ENCODE measurements at regions not wholly inside any gene's neighbourhood (a gene's known extent, or its start where the extent isn't known, plus 50 kb on each side); places are given as distances from the start of the nearest gene placed in this dataset.

- FAIRE-seq (peak; percentile 65), DNase-seq (ENCODE audit: insufficient read length, low spot score) (no peak)
- no peak for TF ChIP-seq PAX5 (IDR thresholded peaks at IDR 0.05; ENCODE audit: insufficient read depth, low read length, severe bottlenecking)
- TF ChIP-seq POLR2A (IDR thresholded peaks at IDR 0.05; ENCODE audit: low read depth, low read length), result no peak
- no peak for TF ChIP-seq POU2F2 (IDR thresholded peaks at IDR 0.05; ENCODE audit: low read depth, low read length)
- no peak for TF ChIP-seq TAF1 (IDR thresholded peaks at IDR 0.05; ENCODE audit: low read depth, low read length)
- no peak for TF ChIP-seq POLR2AphosphoS5 (IDR thresholded peaks at IDR 0.05; ENCODE audit: low read depth, low read length)
- TF ChIP-seq SPI1 (IDR thresholded peaks at IDR 0.05; ENCODE audit: low read depth, low read length), result no peak
Observed at GRCh38 chr17:5635949-5636348, 51.6 kb upstream of the NLRP1 start.

- FAIRE-seq, result no peak
- TF ChIP-seq POU2F2 (IDR thresholded peaks at IDR 0.05; ENCODE audit: low read depth, low read length), result no peak
- TF ChIP-seq POLR2A (IDR thresholded peaks at IDR 0.05; ENCODE audit: low read depth, low read length), result no peak
- TF ChIP-seq SPI1 (IDR thresholded peaks at IDR 0.05; ENCODE audit: low read depth, low read length), result no peak
- no peak for TF ChIP-seq POLR2AphosphoS5 (IDR thresholded peaks at IDR 0.05; ENCODE audit: low read depth, low read length)
- TF ChIP-seq TAF1 (IDR thresholded peaks at IDR 0.05; ENCODE audit: low read depth, low read length), result no peak
- TF ChIP-seq PAX5 (IDR thresholded peaks at IDR 0.05; ENCODE audit: insufficient read depth, low read length, severe bottlenecking), result no peak
- DNase-seq (ENCODE audit: insufficient read length, low spot score), result no peak
Observed at GRCh38 chr17:5638596-5638995, 54.3 kb upstream of the NLRP1 start.

GRCh38 chr17:5640726-5641125, 56.4 kb upstream of the NLRP1 start:
- DNase-seq (ENCODE audit: insufficient read length, low spot score) (no peak), FAIRE-seq (no peak)
- no peak for TF ChIP-seq PAX5 (IDR thresholded peaks at IDR 0.05; ENCODE audit: insufficient read depth, low read length, severe bottlenecking)
- TF ChIP-seq POLR2A (IDR thresholded peaks at IDR 0.05; ENCODE audit: low read depth, low read length), result no peak
- TF ChIP-seq POU2F2 (IDR thresholded peaks at IDR 0.05; ENCODE audit: low read depth, low read length), result no peak
- no peak for TF ChIP-seq POLR2AphosphoS5 (IDR thresholded peaks at IDR 0.05; ENCODE audit: low read depth, low read length)
- TF ChIP-seq TAF1 (IDR thresholded peaks at IDR 0.05; ENCODE audit: low read depth, low read length), result no peak
- TF ChIP-seq SPI1 (IDR thresholded peaks at IDR 0.05; ENCODE audit: low read depth, low read length), result no peak

- FAIRE-seq, result no peak
- TF ChIP-seq POLR2A (IDR thresholded peaks at IDR 0.05; ENCODE audit: low read depth, low read length) (no peak), TAF1 (IDR thresholded peaks at IDR 0.05; ENCODE audit: low read depth, low read length) (no peak), SPI1 (IDR thresholded peaks at IDR 0.05; ENCODE audit: low read depth, low read length) (no peak), PAX5 (IDR thresholded peaks at IDR 0.05; ENCODE audit: insufficient read depth, low read length, severe bottlenecking) (no peak), POU2F2 (IDR thresholded peaks at IDR 0.05; ENCODE audit: low read depth, low read length) (no peak), POLR2AphosphoS5 (IDR thresholded peaks at IDR 0.05; ENCODE audit: low read depth, low read length) (no peak)
- no peak for DNase-seq (ENCODE audit: insufficient read length, low spot score)
Observed at GRCh38 chr17:5642752-5643151, 58.4 kb upstream of the NLRP1 start.

GRCh38 chr17:5644065-5644464, 59.8 kb upstream of the NLRP1 start:
- no peak for TF ChIP-seq POLR2AphosphoS5 (IDR thresholded peaks at IDR 0.05; ENCODE audit: low read depth, low read length)
- no peak for TF ChIP-seq PAX5 (IDR thresholded peaks at IDR 0.05; ENCODE audit: insufficient read depth, low read length, severe bottlenecking)
- TF ChIP-seq POU2F2 (IDR thresholded peaks at IDR 0.05; ENCODE audit: low read depth, low read length), result no peak
- no peak for TF ChIP-seq POLR2A (IDR thresholded peaks at IDR 0.05; ENCODE audit: low read depth, low read length)
- DNase-seq (ENCODE audit: insufficient read length, low spot score), result no peak
- no peak for FAIRE-seq

GRCh38 chr17:5651348-5651747, 67.0 kb upstream of the NLRP1 start:
- TF ChIP-seq POU2F2 (IDR thresholded peaks at IDR 0.05; ENCODE audit: low read depth, low read length) (no peak), POLR2AphosphoS5 (IDR thresholded peaks at IDR 0.05; ENCODE audit: low read depth, low read length) (no peak), POLR2A (IDR thresholded peaks at IDR 0.05; ENCODE audit: low read depth, low read length) (no peak), SPI1 (IDR thresholded peaks at IDR 0.05; ENCODE audit: low read depth, low read length) (no peak), PAX5 (IDR thresholded peaks at IDR 0.05; ENCODE audit: insufficient read depth, low read length, severe bottlenecking) (no peak), TAF1 (IDR thresholded peaks at IDR 0.05; ENCODE audit: low read depth, low read length) (no peak)
- FAIRE-seq (no peak), DNase-seq (ENCODE audit: insufficient read length, low spot score) (no peak)

GRCh38 chr17:5661491-5662125, 77.3 kb upstream of the NLRP1 start:
- DNase-seq (ENCODE audit: insufficient read length, low spot score) (no peak), FAIRE-seq (no peak)
- no peak for TF ChIP-seq PAX5 (IDR thresholded peaks at IDR 0.05; ENCODE audit: insufficient read depth, low read length, severe bottlenecking)
- no peak for TF ChIP-seq POLR2AphosphoS5 (IDR thresholded peaks at IDR 0.05; ENCODE audit: low read depth, low read length)
- TF ChIP-seq POU2F2 (IDR thresholded peaks at IDR 0.05; ENCODE audit: low read depth, low read length), result no peak
- no peak for TF ChIP-seq POLR2A (IDR thresholded peaks at IDR 0.05; ENCODE audit: low read depth, low read length)
- TF ChIP-seq TAF1 (IDR thresholded peaks at IDR 0.05; ENCODE audit: low read depth, low read length), result no peak

- FAIRE-seq (no peak), DNase-seq (ENCODE audit: insufficient read length, low spot score) (no peak)
- TF ChIP-seq PAX5 (IDR thresholded peaks at IDR 0.05; ENCODE audit: insufficient read depth, low read length, severe bottlenecking), result no peak
- TF ChIP-seq POLR2AphosphoS5 (IDR thresholded peaks at IDR 0.05; ENCODE audit: low read depth, low read length), result no peak
- no peak for TF ChIP-seq POU2F2 (IDR thresholded peaks at IDR 0.05; ENCODE audit: low read depth, low read length)
Observed at GRCh38 chr17:5662409-5663085, 78.2 kb upstream of the NLRP1 start.

- FAIRE-seq, result no peak
- TF ChIP-seq TAF1 (IDR thresholded peaks at IDR 0.05; ENCODE audit: low read depth, low read length) (no peak), POLR2AphosphoS5 (IDR thresholded peaks at IDR 0.05; ENCODE audit: low read depth, low read length) (no peak), POLR2A (IDR thresholded peaks at IDR 0.05; ENCODE audit: low read depth, low read length) (no peak), SPI1 (IDR thresholded peaks at IDR 0.05; ENCODE audit: low read depth, low read length) (no peak), POU2F2 (IDR thresholded peaks at IDR 0.05; ENCODE audit: low read depth, low read length) (no peak), PAX5 (IDR thresholded peaks at IDR 0.05; ENCODE audit: insufficient read depth, low read length, severe bottlenecking) (no peak)
Observed at GRCh38 chr17:5665164-5665563, 80.9 kb upstream of the NLRP1 start.

GRCh38 chr17:5667871-5668270, 83.6 kb upstream of the NLRP1 start:
- TF ChIP-seq POLR2A (IDR thresholded peaks at IDR 0.05; ENCODE audit: low read depth, low read length) (no peak), PAX5 (IDR thresholded peaks at IDR 0.05; ENCODE audit: insufficient read depth, low read length, severe bottlenecking) (no peak), SPI1 (IDR thresholded peaks at IDR 0.05; ENCODE audit: low read depth, low read length) (no peak), POLR2AphosphoS5 (IDR thresholded peaks at IDR 0.05; ENCODE audit: low read depth, low read length) (no peak), POU2F2 (IDR thresholded peaks at IDR 0.05; ENCODE audit: low read depth, low read length) (no peak), TAF1 (IDR thresholded peaks at IDR 0.05; ENCODE audit: low read depth, low read length) (no peak)
- FAIRE-seq (no peak), DNase-seq (ENCODE audit: insufficient read length, low spot score) (no peak)

More at GRCh38 chr17:5665164-5665563, 80.9 kb upstream of the NLRP1 start:
- no peak for DNase-seq (ENCODE audit: insufficient read length, low spot score)
